GM12878 (cell line): ENCODE measurements at regions not wholly inside any gene's neighbourhood (a gene's known extent, or its start where the extent isn't known, plus 50 kb on each side); places are given as distances from the start of the nearest gene placed in this dataset.

Experiments
- CUX1 ChIP-seq: IDR thresholded peaks from 2 replicates; pipeline ENCODE4 v1.6.1; 2012; ENCODE audit warnings: improper control_type of control experiment, low read depth, low read length; ENCODE audit not compliant: insufficient replicate concordance
- ELK1 ChIP-seq: IDR thresholded peaks from 2 replicates; pipeline ENCODE4 v1.6.1; 2012; ENCODE audit warnings: low read depth, low read length, improper control_type of control experiment
- KLF5 ChIP-seq: fragments of 450-650 bp; IDR thresholded peaks from 2 replicates; pipeline ENCODE4 v1.6.1; 2014; ENCODE audit warnings: mild to moderate bottlenecking; ENCODE audit not compliant: partially characterized antibody
- MAX ChIP-seq: IDR thresholded peaks from 2 replicates; pipeline ENCODE4 v1.6.1; 2012; ENCODE audit warnings: low read depth, low read length, improper control_type of control experiment
- MEF2A ChIP-seq: IDR thresholded peaks from 2 replicates; pipeline ENCODE4 v1.6.1; 2011; ENCODE audit warnings: low read depth, mild to moderate bottlenecking, low read length, moderate library complexity; ENCODE audit not compliant: insufficient read depth
- RELB ChIP-seq: fragments of 450-650 bp; IDR thresholded peaks from 2 replicates; pipeline ENCODE4 v1.6.1; 2017; ENCODE audit warnings: low read depth, mild to moderate bottlenecking, moderate library complexity
- SMC3 ChIP-seq: IDR thresholded peaks from 2 replicates; pipeline ENCODE4 v1.6.1; 2011; ENCODE audit warnings: low read length, improper control_type of control experiment, borderline replicate concordance

GRCh38 chr13:106883976-106884375, 316.0 kb upstream of the ARGLU1 start (continued):
- no peak for TF ChIP-seq CUX1
- no peak for TF ChIP-seq KLF5
- no peak for TF ChIP-seq ELK1
- TF ChIP-seq MEF2A = no peak
- TF ChIP-seq SMC3 = no peak
- TF ChIP-seq RELB = no peak
- no peak for TF ChIP-seq MAX
